ENCODE measurements at regions not wholly inside any gene's neighbourhood (a gene's known extent, or its start where the extent isn't known, plus 50 kb on each side); places are given as distances from the start of the nearest gene placed in this dataset.

DNA sequence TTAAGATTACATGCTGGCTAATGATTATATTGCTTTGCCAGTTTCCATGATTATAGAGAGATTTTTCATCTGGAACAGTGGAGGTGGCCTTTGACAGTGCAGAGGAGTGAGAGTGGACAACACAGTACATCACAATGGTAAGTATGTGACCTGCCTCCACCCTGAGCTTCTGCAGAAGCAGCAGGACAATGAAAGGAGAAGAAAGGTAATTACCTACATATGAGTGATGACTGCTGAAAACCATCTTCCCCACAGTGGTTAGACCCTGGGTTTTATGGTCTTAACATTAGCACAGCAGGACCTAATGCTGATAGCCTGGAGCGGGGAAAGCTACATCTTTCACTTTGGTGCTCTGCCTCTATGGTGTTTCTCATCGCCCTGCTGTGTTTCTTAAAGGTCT, 454.7 kb upstream of the DDI1 start:
- CTCF ChIA-PET, result no interaction called here

DNA sequence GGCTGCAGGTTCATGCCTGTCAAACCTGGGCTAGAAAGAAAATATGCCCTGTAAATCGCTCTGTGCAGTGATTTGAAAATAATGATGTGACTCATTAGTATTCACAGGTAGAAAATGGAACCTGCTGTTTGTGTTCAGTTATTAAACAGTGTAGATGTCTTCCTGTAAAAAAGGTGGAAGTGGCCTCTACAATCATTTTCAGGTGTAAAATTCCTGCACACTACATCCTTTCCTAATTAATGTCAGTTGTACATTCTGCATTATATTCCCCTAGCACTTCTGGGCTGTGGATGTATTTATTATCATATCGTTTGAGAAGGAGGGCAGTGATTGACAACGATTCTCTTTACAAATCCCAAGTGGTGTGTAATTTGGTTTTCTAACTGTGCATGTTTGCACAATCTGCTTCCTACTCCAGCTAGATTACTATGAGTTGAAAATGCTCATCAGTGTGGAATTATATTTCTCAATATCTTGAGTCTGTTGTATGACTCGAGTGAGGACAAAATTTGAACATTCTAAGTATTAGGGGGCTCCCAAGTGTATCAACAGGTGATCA, 454.0 kb upstream of the DDI1 start:
- no peak for DNase-seq (ENCODE audit: extremely low spot score)
- POLR2A ChIA-PET, result no interaction called here
- TF ChIP-seq SP1 (IDR thresholded peaks at IDR 0.05), result no peak
- no peak for TF ChIP-seq ELF4 (IDR thresholded peaks at IDR 0.05)
- no peak for TF ChIP-seq FOXK2 (IDR thresholded peaks at IDR 0.05)
- TF ChIP-seq FOXA1 (IDR thresholded peaks at IDR 0.05), result no peak
- no peak for TF ChIP-seq ZNF384 (IDR thresholded peaks at IDR 0.05)
- TF ChIP-seq CTBP1 (IDR thresholded peaks at IDR 0.05; ENCODE audit: borderline replicate concordance), result no peak
- TF ChIP-seq L3MBTL2 (conservative IDR thresholded peaks at IDR 0.05), result no peak
- no peak for TF ChIP-seq SUZ12 (IDR thresholded peaks at IDR 0.05)
- no peak for TF ChIP-seq HDGF (IDR thresholded peaks at IDR 0.05; ENCODE audit: borderline replicate concordance)
- no peak for TF ChIP-seq FOXM1 (IDR thresholded peaks at IDR 0.05; ENCODE audit: borderline replicate concordance)
- no peak for TF ChIP-seq LEF1 (IDR thresholded peaks at IDR 0.05; ENCODE audit: borderline replicate concordance)
- no peak for TF ChIP-seq ARNT (IDR thresholded peaks at IDR 0.05)
- CTCF ChIA-PET, result no interaction called here

More for the DNA sequence above, 454.7 kb upstream of the DDI1 start:
- POLR2A ChIA-PET, result no interaction called here
- peak; percentile 47 for DNase-seq (ENCODE audit: extremely low spot score)
- TF ChIP-seq ARNT (IDR thresholded peaks at IDR 0.05) (peak; percentile 61), CTBP1 (IDR thresholded peaks at IDR 0.05; ENCODE audit: borderline replicate concordance) (peak; percentile 97), TARDBP (IDR thresholded peaks at IDR 0.05) (no peak), FOXK2 (IDR thresholded peaks at IDR 0.05) (no peak), PKNOX1 (IDR thresholded peaks at IDR 0.05) (peak; percentile 89)

GRCh38 chr11:103584021-103584420, 452.4 kb upstream of the DDI1 start:
- ChIA-PET CTCF (no interaction called here), POLR2A (no interaction called here)
- no peak for DNase-seq (ENCODE audit: extremely low spot score)

DNA sequence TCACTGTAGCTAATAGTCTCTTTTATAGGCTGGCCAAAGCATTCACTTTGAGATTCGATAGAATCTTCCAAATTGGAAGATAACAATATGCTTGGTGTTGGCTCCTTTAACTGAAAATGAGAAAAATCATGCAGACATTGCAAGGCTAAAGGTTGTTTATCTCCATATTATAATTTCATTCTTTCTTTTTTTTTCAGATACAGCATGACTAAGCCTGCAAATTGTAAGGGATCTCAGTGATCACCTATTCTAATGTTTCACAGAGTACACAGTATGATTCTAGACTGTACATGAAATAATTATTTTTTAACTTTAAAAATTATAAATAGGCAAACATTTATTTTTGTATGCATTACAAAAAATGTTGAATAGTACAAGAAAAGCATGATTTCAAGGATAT, 451.7 kb upstream of the DDI1 start:
- POLR2A ChIA-PET, result no interaction called here

More at GRCh38 chr11:103584021-103584420, 452.4 kb upstream of the DDI1 start:
- no peak for TF ChIP-seq HDGF (IDR thresholded peaks at IDR 0.05; ENCODE audit: borderline replicate concordance)
- TF ChIP-seq ARNT (IDR thresholded peaks at IDR 0.05), result no peak
- TF ChIP-seq PKNOX1 (IDR thresholded peaks at IDR 0.05), result no peak
- no peak for TF ChIP-seq NFRKB (IDR thresholded peaks at IDR 0.05)
- TF ChIP-seq FOXM1 (IDR thresholded peaks at IDR 0.05; ENCODE audit: borderline replicate concordance), result no peak
- TF ChIP-seq ZNF384 (IDR thresholded peaks at IDR 0.05), result no peak
- no peak for TF ChIP-seq TARDBP (IDR thresholded peaks at IDR 0.05)
- TF ChIP-seq ELF4 (IDR thresholded peaks at IDR 0.05), result no peak
- TF ChIP-seq CTBP1 (IDR thresholded peaks at IDR 0.05; ENCODE audit: borderline replicate concordance), result no peak

DNA sequence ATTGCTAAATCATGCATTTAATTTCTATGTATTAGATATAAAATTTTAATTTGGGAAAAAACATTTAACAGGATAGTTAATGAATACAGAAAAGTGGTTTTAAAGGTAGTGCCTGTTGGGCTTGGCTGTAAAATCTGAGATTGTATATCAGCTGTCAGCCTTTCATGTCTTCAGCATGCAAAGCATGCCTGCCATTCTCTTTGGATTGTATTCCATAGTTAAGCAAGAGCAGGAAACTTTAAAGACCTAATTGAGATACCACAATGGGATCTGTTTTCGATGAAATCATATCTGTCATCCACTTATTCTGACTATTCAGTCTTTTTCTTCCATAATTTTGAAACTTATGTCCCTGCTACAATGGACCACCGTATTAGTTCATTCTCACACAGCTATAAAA, 451.0 kb upstream of the DDI1 start:
- CTCF ChIA-PET, result no interaction called here
- POLR2A ChIA-PET, result no interaction called here
- no peak for DNase-seq (ENCODE audit: extremely low spot score)
- TF ChIP-seq CTBP1 (IDR thresholded peaks at IDR 0.05; ENCODE audit: borderline replicate concordance), result no peak
- TF ChIP-seq TARDBP (IDR thresholded peaks at IDR 0.05), result no peak
- no peak for TF ChIP-seq LEF1 (IDR thresholded peaks at IDR 0.05; ENCODE audit: borderline replicate concordance)
- TF ChIP-seq L3MBTL2 (conservative IDR thresholded peaks at IDR 0.05), result no peak

More for the DNA sequence above, 451.7 kb upstream of the DDI1 start:
- DNase-seq (ENCODE audit: extremely low spot score), result no peak
- CTCF ChIA-PET, result no interaction called here
- TF ChIP-seq CTBP1 (IDR thresholded peaks at IDR 0.05; ENCODE audit: borderline replicate concordance), result no peak
- TF ChIP-seq HDGF (IDR thresholded peaks at IDR 0.05; ENCODE audit: borderline replicate concordance), result no peak
- no peak for TF ChIP-seq ZNF384 (IDR thresholded peaks at IDR 0.05)
- TF ChIP-seq BHLHE40 (IDR thresholded peaks at IDR 0.05; ENCODE audit: borderline replicate concordance), result no peak
- no peak for TF ChIP-seq PKNOX1 (IDR thresholded peaks at IDR 0.05)
- no peak for TF ChIP-seq SUZ12 (IDR thresholded peaks at IDR 0.05)
- TF ChIP-seq ARNT (IDR thresholded peaks at IDR 0.05), result no peak
- TF ChIP-seq L3MBTL2 (conservative IDR thresholded peaks at IDR 0.05), result no peak

DNA sequence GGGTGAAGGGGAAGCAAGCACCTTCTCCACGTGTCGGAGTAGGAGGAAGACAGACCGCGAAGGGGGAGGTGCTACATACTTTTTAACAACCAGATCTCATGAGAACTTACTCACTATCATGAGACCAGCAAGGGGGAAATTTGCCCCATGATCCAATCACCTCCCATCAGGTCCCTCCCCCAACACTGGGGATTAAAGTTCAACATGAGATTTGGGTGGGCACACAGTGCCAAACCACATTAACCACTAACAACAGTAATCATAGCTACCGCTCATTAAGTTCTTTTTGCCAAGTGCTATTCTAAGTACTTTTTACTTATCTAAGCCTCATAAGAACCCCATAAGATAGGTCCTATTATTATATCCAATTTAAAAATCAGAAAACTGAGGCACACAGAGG, 450.5 kb upstream of the DDI1 start:
- CTCF ChIA-PET, result interaction anchor here (0.6 kb wide), 1 partner anchor 46 kb away, joined by 5 read pairs; no protein-coding TSS in a partner anchor
- POLR2A ChIA-PET, result no interaction called here
- TF ChIP-seq CTBP1 (IDR thresholded peaks at IDR 0.05; ENCODE audit: borderline replicate concordance) (no peak), LEF1 (IDR thresholded peaks at IDR 0.05; ENCODE audit: borderline replicate concordance) (no peak), FOXA1 (IDR thresholded peaks at IDR 0.05) (no peak), PKNOX1 (IDR thresholded peaks at IDR 0.05) (no peak), ZNF384 (IDR thresholded peaks at IDR 0.05) (no peak), HDGF (IDR thresholded peaks at IDR 0.05; ENCODE audit: borderline replicate concordance) (no peak), TARDBP (IDR thresholded peaks at IDR 0.05) (no peak), FOXM1 (IDR thresholded peaks at IDR 0.05; ENCODE audit: borderline replicate concordance) (no peak), NFRKB (IDR thresholded peaks at IDR 0.05) (no peak), SUZ12 (IDR thresholded peaks at IDR 0.05) (no peak), BHLHE40 (IDR thresholded peaks at IDR 0.05; ENCODE audit: borderline replicate concordance) (no peak), FOXK2 (IDR thresholded peaks at IDR 0.05) (no peak), ELF4 (IDR thresholded peaks at IDR 0.05) (no peak), SP1 (IDR thresholded peaks at IDR 0.05) (no peak), ARNT (IDR thresholded peaks at IDR 0.05) (no peak), L3MBTL2 (conservative IDR thresholded peaks at IDR 0.05) (no peak)
- no peak for DNase-seq (ENCODE audit: extremely low spot score)
